Thyroid gland (tissue), 4 donors: ENCODE measurements at regions not wholly inside any gene's neighbourhood (a gene's known extent, or its start where the extent isn't known, plus 50 kb on each side); places are given as distances from the start of the nearest gene placed in this dataset.

Source experiments
- DNase-seq, 2 donors: peaks; one replicate each; pipeline ENCODE4 v3.0.0-alpha.2; 2019
- H3K27ac ChIP-seq, 3 donors: fragments of 200-600 bp; sonication (generic); 1 replicate in 2 of 3; 2 replicates in 1 of 3; pipeline ENCODE4 v1.5.1; 2016 to 2019; ENCODE audit warnings: mild to moderate bottlenecking in 1 of 3, moderate library complexity in 1 of 3
- H3K27me3 ChIP-seq: fragments of 200-600 bp; sonication (generic); one replicate; pipeline ENCODE4 v1.5.1; 2019
- H3K36me3 ChIP-seq, 2 donors: fragments of 200-600 bp; sonication (generic); one replicate each; pipeline ENCODE4 v1.5.1; 2016 to 2019
- H3K4me1 ChIP-seq, 2 donors: fragments of 200-600 bp; sonication (generic); one replicate each; pipeline ENCODE4 v1.5.1; 2017 to 2019
- H3K4me3 ChIP-seq, 3 donors: fragments of 200-600 bp; sonication (generic); replicated peaks in 1 of 3; 1 replicate in 2 of 3; 2 replicates in 1 of 3; pipeline ENCODE4 v1.5.1; 2016; ENCODE audit warnings: mild to moderate bottlenecking in 1 of 3
- H3K9me3 ChIP-seq: fragments of 200-600 bp; sonication (generic); one replicate; pipeline ENCODE4 v1.5.1; 2017
- POLR2A ChIP-seq, 2 donors: fragments of 450-650 bp; IDR thresholded peaks; one replicate each; pipeline ENCODE4 v1.6.1; 2017; ENCODE audit warnings: antibody characterized with exemption in 2 of 2, mild to moderate bottlenecking in 2 of 2, moderate library complexity in 1 of 2
- WGBS, 2 donors: methylation state at CpG; one replicate each; pipeline ENCODE4 v1.1.5; 2017; 5-methylcytosine and 5-hydroxymethylcytosine counted together
- intact Hi-C: fragments of 100-400 bp; cut with DNase I; formaldehyde crosslinking; loops from one replicate; pipeline ENCODE4 v1.15.1; 2023
- TF ChIP-seq, protein P1 (sequence below), 6 experiments: fragments of 200-600 bp in 3 of 6; fragments of 450-650 bp in 3 of 6; sonication (generic) in 3 of 6; IDR thresholded peaks; one replicate each; pipeline ENCODE4 v1.5.1; 2016 to 2019; ENCODE audit warnings: antibody characterized with exemption in 6 of 6, mild to moderate bottlenecking in 2 of 6, inconsistent platforms in 1 of 6, moderate library complexity in 1 of 6

DNA sequence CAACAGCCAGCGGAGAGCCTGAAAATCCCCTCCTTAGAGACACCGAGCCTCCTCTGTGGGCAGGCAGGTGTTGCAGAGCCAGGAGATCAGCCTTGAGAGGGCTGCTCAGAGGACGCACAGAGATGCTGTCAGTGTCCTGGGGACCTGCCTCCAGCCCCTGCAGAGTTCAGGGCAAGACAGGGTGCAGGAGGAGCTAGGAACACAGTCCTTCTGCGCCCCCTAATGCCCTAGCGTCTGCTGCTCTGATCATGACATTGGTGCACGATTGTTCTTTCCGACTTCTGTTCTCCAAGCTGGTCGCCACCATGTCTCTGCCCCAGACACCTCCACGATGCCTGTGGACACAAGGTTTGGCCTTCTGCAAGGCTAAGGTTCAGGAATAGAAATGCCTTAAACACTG is 613.7 kb upstream of the MKI67 start:
- Histone ChIP-seq H3K27me3 (no peaks in the 10 kb centered on the region), H3K36me3 (no peaks in the 10 kb centered on the region), H3K27ac (no peak overlapping the region), H3K4me1 (no peaks in the 10 kb centered on the region), H3K9me3 (no peaks in the 10 kb centered on the region), H3K4me3 (no peak overlapping the region)
- no peak for DNase-seq
- intact Hi-C loops: no loop called here
- TF ChIP-seq POLR2A (IDR thresholded peaks at IDR 0.05): no peak
- TF ChIP-seq, protein P1, sequence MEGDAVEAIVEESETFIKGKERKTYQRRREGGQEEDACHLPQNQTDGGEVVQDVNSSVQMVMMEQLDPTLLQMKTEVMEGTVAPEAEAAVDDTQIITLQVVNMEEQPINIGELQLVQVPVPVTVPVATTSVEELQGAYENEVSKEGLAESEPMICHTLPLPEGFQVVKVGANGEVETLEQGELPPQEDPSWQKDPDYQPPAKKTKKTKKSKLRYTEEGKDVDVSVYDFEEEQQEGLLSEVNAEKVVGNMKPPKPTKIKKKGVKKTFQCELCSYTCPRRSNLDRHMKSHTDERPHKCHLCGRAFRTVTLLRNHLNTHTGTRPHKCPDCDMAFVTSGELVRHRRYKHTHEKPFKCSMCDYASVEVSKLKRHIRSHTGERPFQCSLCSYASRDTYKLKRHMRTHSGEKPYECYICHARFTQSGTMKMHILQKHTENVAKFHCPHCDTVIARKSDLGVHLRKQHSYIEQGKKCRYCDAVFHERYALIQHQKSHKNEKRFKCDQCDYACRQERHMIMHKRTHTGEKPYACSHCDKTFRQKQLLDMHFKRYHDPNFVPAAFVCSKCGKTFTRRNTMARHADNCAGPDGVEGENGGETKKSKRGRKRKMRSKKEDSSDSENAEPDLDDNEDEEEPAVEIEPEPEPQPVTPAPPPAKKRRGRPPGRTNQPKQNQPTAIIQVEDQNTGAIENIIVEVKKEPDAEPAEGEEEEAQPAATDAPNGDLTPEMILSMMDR (IDR thresholded peaks at IDR 0.05): no peak
- 62 to 70% methylated on average over 9 of the region's 9 CpGs for WGBS, 2 donors

- H3K4me3 ChIP-seq: no peak overlapping the region
- intact Hi-C loops: no loop called here
- H3K9me3 ChIP-seq: no peaks in the 10 kb centered on the region
- H3K27me3 ChIP-seq: no peaks in the 10 kb centered on the region
- no peak for TF ChIP-seq POLR2A (IDR thresholded peaks at IDR 0.05)
- TF ChIP-seq, protein P1 (IDR thresholded peaks at IDR 0.05): no peak
- no peaks in the 10 kb centered on the region for H3K4me1 ChIP-seq
- WGBS, 2 donors: 89 to 91% methylated on average over 4 of the region's 4 CpGs
- DNase-seq: no peak
- no peaks in the 10 kb centered on the region for H3K36me3 ChIP-seq
- no peak overlapping the region for H3K27ac ChIP-seq
These were observed 615.0 kb upstream of the MKI67 start for GRCh38 chr10:128741180-128741579.

DNA sequence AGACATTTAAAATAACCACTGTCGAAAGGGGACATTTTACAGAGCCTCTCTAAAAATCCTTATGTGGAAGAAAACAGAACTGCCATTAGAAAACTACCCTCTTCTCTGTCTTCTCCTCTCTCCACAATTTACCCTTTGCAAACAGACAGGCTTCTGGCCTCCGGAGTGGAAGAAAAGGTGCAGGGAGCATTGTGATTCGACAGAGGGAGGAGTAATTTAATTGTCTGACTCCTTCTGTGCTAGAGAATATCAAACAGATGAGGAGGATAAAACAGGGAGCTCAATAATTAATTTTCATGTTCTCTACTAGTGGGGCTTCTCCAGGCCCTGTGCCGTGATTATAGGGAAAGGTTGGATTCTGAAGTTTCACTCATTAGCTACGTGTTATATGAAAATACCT is 615.5 kb upstream of the MKI67 start:
- Histone ChIP-seq H3K4me1 (no peaks in the 10 kb centered on the region), H3K27ac (no peak overlapping the region), H3K27me3 (no peaks in the 10 kb centered on the region), H3K9me3 (no peaks in the 10 kb centered on the region), H3K36me3 (no peaks in the 10 kb centered on the region), H3K4me3 (no peak overlapping the region)
- 67 to 76% methylated on average over 5 of the region's 5 CpGs for WGBS, 2 donors
- intact Hi-C loops: no loop called here
- no peak for DNase-seq
- no peak for TF ChIP-seq POLR2A (IDR thresholded peaks at IDR 0.05)
- TF ChIP-seq, protein P1 (IDR thresholded peaks at IDR 0.05): no peak

DNA sequence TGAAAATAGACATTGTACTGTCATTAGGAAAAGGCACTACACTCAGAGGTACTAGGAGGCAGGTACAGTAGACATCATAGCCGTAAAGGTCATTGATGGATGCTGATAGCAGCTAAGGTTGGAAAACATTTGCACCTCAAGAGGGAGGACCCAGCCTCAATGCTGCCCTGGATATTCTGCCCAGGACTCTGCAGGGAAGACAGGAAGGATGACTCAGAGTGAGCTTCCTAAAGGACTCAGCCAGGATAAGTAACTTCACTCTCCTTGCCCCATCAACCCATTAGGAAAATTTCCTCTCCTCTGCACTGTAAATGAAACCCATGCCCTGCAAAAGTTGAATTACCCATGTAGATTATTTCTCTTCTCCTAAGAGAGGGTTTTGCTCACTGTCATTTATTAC is 617.9 kb upstream of the MKI67 start:
- H3K9me3 ChIP-seq: no peaks in the 10 kb centered on the region
- no peak overlapping the region for H3K4me3 ChIP-seq
- H3K4me1 ChIP-seq: no peaks in the 10 kb centered on the region
- intact Hi-C loops: no loop called here
- no peaks in the 10 kb centered on the region for H3K36me3 ChIP-seq
- no peaks in the 10 kb centered on the region for H3K27me3 ChIP-seq
- 88 to 93% methylated on average over 1 of the region's 1 CpG for WGBS, 2 donors
- TF ChIP-seq, protein P1 (IDR thresholded peaks at IDR 0.05): no peak
- no peak for TF ChIP-seq POLR2A (IDR thresholded peaks at IDR 0.05)
- DNase-seq: no peak
- no peak overlapping the region for H3K27ac ChIP-seq

- WGBS, 2 donors: 74 to 97% methylated on average over 1 of the region's 1 CpG
- Histone ChIP-seq H3K36me3 (no peaks in the 10 kb centered on the region), H3K27me3 (no peaks in the 10 kb centered on the region), H3K9me3 (no peaks in the 10 kb centered on the region), H3K27ac (no peak overlapping the region), H3K4me1 (no peaks in the 10 kb centered on the region), H3K4me3 (no peak overlapping the region)
- no peak for TF ChIP-seq POLR2A (IDR thresholded peaks at IDR 0.05)
- TF ChIP-seq, protein P1 (IDR thresholded peaks at IDR 0.05): no peak
- intact Hi-C loops: no loop called here
- DNase-seq: no peak
These were observed 618.6 kb upstream of the MKI67 start for GRCh38 chr10:128744811-128745305.
